ENCODE measurements at regions not wholly inside any gene's neighbourhood (a gene's known extent, or its start where the extent isn't known, plus 50 kb on each side); places are given as distances from the start of the nearest gene placed in this dataset.

DNA sequence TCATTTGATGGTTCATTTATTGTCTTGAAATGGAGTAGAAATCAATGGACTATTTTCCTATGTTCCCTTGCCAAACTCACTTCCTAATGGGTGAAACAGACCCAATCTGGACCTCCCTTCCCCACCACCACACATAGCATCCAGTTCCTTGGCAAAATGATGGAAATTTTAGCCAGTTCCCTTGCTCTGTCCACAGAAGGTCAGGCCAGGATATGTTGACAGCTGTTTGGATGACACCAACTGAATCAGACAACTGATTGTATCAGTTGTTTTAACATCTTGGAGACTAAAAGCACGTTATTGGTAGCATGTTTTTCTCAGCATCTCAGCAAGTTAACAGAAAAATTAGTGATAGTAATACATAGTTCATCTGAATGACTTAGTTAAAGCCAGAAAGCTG, 534.8 kb downstream of the PSAT1 start:
- Histone ChIP-seq H3K27ac (no peak overlapping the region), H3K4me3 (no peak overlapping the region), H3K4me1 (no peaks in the 10 kb centered on the region), H3K36me3 (no peaks in the 10 kb centered on the region), H3K9me3 (no peaks in the 10 kb centered on the region), H3K27me3 (no peaks in the 10 kb centered on the region)
- no peak for DNase-seq
- TF ChIP-seq, protein P1, sequence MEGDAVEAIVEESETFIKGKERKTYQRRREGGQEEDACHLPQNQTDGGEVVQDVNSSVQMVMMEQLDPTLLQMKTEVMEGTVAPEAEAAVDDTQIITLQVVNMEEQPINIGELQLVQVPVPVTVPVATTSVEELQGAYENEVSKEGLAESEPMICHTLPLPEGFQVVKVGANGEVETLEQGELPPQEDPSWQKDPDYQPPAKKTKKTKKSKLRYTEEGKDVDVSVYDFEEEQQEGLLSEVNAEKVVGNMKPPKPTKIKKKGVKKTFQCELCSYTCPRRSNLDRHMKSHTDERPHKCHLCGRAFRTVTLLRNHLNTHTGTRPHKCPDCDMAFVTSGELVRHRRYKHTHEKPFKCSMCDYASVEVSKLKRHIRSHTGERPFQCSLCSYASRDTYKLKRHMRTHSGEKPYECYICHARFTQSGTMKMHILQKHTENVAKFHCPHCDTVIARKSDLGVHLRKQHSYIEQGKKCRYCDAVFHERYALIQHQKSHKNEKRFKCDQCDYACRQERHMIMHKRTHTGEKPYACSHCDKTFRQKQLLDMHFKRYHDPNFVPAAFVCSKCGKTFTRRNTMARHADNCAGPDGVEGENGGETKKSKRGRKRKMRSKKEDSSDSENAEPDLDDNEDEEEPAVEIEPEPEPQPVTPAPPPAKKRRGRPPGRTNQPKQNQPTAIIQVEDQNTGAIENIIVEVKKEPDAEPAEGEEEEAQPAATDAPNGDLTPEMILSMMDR (IDR thresholded peaks at IDR 0.05) = no peak
- intact Hi-C loops (cut with DNase I; ENCODE audit: low total_unique reads) = no loop called here

DNA sequence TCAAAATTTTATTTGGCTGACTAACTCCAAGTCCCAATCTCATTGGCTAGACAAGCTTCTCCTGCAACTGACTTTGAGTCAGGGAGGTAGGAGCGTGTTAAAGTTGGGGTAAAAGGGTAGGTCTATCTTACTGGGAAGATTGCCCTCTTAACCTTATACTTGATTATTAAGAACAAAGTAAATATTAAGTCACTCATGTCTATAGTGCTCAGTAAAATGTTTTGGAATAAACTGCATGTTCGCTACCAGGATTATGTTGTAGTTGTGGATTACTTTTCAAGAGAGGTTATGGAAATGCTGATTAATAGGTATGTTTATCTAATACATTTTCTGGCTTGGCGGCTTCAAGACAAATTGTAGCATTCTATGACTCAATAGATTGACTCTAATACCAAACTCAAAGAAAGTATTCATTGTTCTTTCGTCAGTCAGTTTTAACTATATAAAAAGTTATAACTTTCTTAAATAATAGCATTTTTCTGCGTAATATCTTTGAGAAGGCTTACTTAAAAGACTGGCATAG, 539.1 kb downstream of the PSAT1 start:
- Histone ChIP-seq H3K36me3 (no peaks in the 10 kb centered on the region), H3K9me3 (no peaks in the 10 kb centered on the region), H3K4me1 (no peaks in the 10 kb centered on the region), H3K27ac (no peak overlapping the region), H3K27me3 (no peaks in the 10 kb centered on the region), H3K4me3 (no peak overlapping the region)
- no peak for DNase-seq
- TF ChIP-seq, protein P1 (IDR thresholded peaks at IDR 0.05) = no peak
- intact Hi-C loops (cut with DNase I; ENCODE audit: low total_unique reads) = no loop called here

DNA sequence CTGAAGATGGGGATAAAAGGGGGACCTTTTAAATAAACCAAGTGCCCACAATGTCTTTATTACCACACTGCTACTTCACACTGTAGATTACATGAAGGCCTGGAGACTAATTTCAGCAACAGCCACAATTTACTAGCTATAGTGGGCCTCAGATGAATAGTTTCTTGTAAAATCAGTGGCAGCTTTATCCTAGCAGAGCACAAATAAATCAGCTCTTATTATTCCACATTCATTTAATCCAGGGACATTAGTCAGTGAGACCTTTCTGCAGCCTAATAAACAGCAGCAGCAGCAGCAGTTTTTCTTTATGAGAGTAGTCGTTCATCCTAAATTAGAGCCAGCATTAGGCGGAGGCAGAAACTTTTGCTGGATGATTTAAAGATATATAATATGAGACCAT, 542.3 kb downstream of the PSAT1 start:
- no peaks in the 10 kb centered on the region for H3K27me3 ChIP-seq
- TF ChIP-seq, protein P1 (IDR thresholded peaks at IDR 0.05) = no peak

DNA sequence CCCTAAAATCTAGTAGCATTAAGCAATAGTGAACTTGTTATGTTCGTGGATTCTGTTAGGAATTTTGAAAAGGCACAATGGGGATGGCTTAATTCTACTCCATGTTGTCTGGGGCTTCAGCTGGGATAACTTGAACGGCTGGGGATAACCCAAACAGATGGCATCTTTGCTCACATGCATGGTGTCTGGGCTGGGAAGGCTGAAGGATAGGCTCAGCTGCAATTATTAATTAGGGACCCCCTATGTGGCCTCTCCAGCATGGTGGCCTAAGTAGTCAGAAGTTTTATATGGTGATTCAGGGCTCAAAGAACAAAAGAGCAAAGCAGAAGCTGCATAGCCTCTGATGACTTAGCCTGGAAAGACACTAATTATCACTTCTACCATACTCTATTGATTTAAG, 551.1 kb downstream of the PSAT1 start:
- no peak overlapping the region for H3K4me3 ChIP-seq
- H3K36me3 ChIP-seq = no peaks in the 10 kb centered on the region
- intact Hi-C loops (cut with DNase I; ENCODE audit: low total_unique reads) = no loop called here
- H3K27ac ChIP-seq = no peak overlapping the region
- TF ChIP-seq, protein P1 (IDR thresholded peaks at IDR 0.05) = no peak
- no peaks in the 10 kb centered on the region for H3K9me3 ChIP-seq
- no peaks in the 10 kb centered on the region for H3K27me3 ChIP-seq
- no peaks in the 10 kb centered on the region for H3K4me1 ChIP-seq
- no peak for DNase-seq

More for the DNA sequence above, 542.3 kb downstream of the PSAT1 start:
- Histone ChIP-seq H3K4me3 (no peak overlapping the region), H3K36me3 (no peaks in the 10 kb centered on the region), H3K9me3 (no peaks in the 10 kb centered on the region), H3K27ac (no peak overlapping the region), H3K4me1 (no peaks in the 10 kb centered on the region)
- intact Hi-C loops (cut with DNase I; ENCODE audit: low total_unique reads) = no loop called here
- no peak for DNase-seq

DNA sequence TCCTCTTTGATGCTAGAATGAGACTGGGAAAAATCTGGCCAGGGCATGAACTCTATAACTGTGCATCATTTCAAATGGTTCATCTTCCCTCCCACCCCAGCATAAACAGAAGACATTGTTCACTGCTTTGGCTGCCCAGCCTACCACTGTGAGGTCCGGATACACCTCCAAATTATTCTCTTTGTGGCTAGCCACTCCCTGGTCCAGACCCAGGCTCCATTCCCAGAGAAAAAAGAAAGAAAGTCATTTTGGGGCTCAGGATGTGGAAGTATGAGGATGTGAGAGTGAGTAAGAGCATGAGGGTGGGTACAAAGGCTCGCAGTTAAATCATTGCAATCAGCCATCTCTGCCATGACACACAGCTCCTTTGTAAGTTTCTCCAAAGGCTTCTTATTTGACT, 559.2 kb downstream of the PSAT1 start:
- no peak overlapping the region for H3K4me3 ChIP-seq
- no peaks in the 10 kb centered on the region for H3K9me3 ChIP-seq
- H3K27ac ChIP-seq = no peak overlapping the region
- H3K36me3 ChIP-seq = no peaks in the 10 kb centered on the region
- DNase-seq = no peak
- intact Hi-C loops (cut with DNase I; ENCODE audit: low total_unique reads) = no loop called here
- H3K27me3 ChIP-seq = no peaks in the 10 kb centered on the region
- H3K4me1 ChIP-seq = no peaks in the 10 kb centered on the region
- TF ChIP-seq, protein P1 (IDR thresholded peaks at IDR 0.05) = no peak

DNA sequence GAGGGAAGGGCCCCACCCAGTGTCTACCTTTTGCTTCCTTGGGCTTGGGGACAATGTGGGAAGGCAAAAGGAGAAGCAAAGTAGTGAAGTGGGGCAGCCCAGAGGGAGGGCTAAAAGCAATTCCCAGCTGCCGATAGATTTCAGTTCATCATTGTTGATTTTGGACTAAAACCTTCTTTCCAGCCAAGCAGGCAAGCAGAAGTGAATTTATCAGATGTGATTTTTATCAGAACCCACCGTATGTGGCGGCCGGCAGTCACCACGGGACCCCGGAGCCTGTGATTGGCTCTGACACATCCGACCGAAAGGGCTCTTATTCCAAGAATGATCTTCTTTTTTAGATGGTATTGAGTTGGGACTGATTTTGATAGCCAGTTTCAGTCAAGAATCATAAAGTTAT, 559.9 kb downstream of the PSAT1 start:
- intact Hi-C loops (cut with DNase I; ENCODE audit: low total_unique reads) = no loop called here
- DNase-seq = no peak
- H3K9me3 ChIP-seq = no peaks in the 10 kb centered on the region
- no peak overlapping the region for H3K27ac ChIP-seq
- no peaks in the 10 kb centered on the region for H3K4me1 ChIP-seq
- TF ChIP-seq, protein P1 (IDR thresholded peaks at IDR 0.05) = no peak
- no peak overlapping the region for H3K4me3 ChIP-seq
- H3K27me3 ChIP-seq = no peaks in the 10 kb centered on the region
- H3K36me3 ChIP-seq = no peaks in the 10 kb centered on the region
